Activated CD4-positive, alpha-beta T cell treated with anti-CD3 and anti-CD28 coated beads, Interleukin-10, Interleukin-2, amounts not matched to agents 100 ng/mL and 50 ng/mL, durations not matched to agents 16 hours and 8 hours (primary cell): ENCODE measurements at regions not wholly inside any gene's neighbourhood (a gene's known extent, or its start where the extent isn't known, plus 50 kb on each side); places are given as distances from the start of the nearest gene placed in this dataset.
"Not testable (repeated sequence)": the region's sequence is repeated elsewhere in the genome, so short reads cannot be mapped to it uniquely, and the experiment has no call there.

ENCODE experiments used
- DNase-seq: peaks from one replicate; pipeline ENCODE4 v3.0.0-alpha.2; 2020

GRCh38 chr3:139136469-139137202 lies 91.9 kb upstream of the PRR23C start:
- DNase-seq: no peak

GRCh38 chr3:139140553-139140952 lies 95.9 kb upstream of the PRR23C start:
- DNase-seq: no peak

GRCh38 chr3:139145980-139146379 lies 101.3 kb upstream of the PRR23C start:
- not testable (repeated sequence) for DNase-seq

GRCh38 chr3:139151530-139151929 lies 106.8 kb upstream of the PRR23C start:
- no peak for DNase-seq

GRCh38 chr3:139153434-139153833 lies 108.7 kb upstream of the PRR23C start:
- DNase-seq: not testable (repeated sequence)

- DNase-seq: no peak
Measured at GRCh38 chr3:139157161-139157932, 112.7 kb upstream of the PRR23C start.

GRCh38 chr3:139159356-139159755 lies 114.7 kb upstream of the PRR23C start:
- DNase-seq: no peak

GRCh38 chr3:139173372-139174108 lies 128.8 kb upstream of the PRR23C start:
- DNase-seq: peak; percentile 42

GRCh38 chr3:139180489-139180888 lies 135.8 kb upstream of the PRR23C start:
- no peak for DNase-seq

- no peak for DNase-seq
Measured at GRCh38 chr3:139182143-139182542, 137.5 kb upstream of the PRR23C start.

GRCh38 chr3:139182598-139182997 lies 137.9 kb upstream of the PRR23C start:
- no peak for DNase-seq

GRCh38 chr3:139185527-139185926 lies 140.8 kb upstream of the PRR23C start:
- no peak for DNase-seq

GRCh38 chr3:139187154-139187553 lies 142.5 kb upstream of the PRR23C start:
- no peak for DNase-seq

- DNase-seq: no peak
Measured at GRCh38 chr3:139187648-139188047, 143.0 kb upstream of the PRR23C start.

- DNase-seq: no peak
Measured at GRCh38 chr3:139189943-139190342, 145.3 kb upstream of the PRR23C start.

GRCh38 chr3:139194421-139194820 lies 149.4 kb upstream of the MRPS22 start:
- DNase-seq: not testable (repeated sequence)

GRCh38 chr3:139196146-139196545 lies 147.7 kb upstream of the MRPS22 start:
- not testable (repeated sequence) for DNase-seq

- DNase-seq: no peak
Measured at GRCh38 chr3:139197251-139197650, 146.6 kb upstream of the MRPS22 start.

GRCh38 chr3:139198186-139198585 lies 145.6 kb upstream of the MRPS22 start:
- DNase-seq: no peak

GRCh38 chr3:139198929-139199328 lies 144.9 kb upstream of the MRPS22 start:
- DNase-seq: no peak

GRCh38 chr3:139199421-139200010 lies 144.3 kb upstream of the MRPS22 start:
- DNase-seq: no peak

- no peak for DNase-seq
Measured at GRCh38 chr3:139201446-139202225, 142.2 kb upstream of the MRPS22 start.
